HG02759 (cell line): ENCODE measurements at regions not wholly inside any gene's neighbourhood (a gene's known extent, or its start where the extent isn't known, plus 50 kb on each side); places are given as distances from the start of the nearest gene placed in this dataset.
"Not testable (repeated sequence)": the region's sequence is repeated elsewhere in the genome, so short reads cannot be mapped to it uniquely, and the experiment has no call there.

ENCODE experiments used
- ATAC-seq: cut with Tn5 transposase; IDR thresholded peaks from one replicate; pipeline ENCODE4 v1.9.1; 2021; ENCODE audit warnings: mild to moderate bottlenecking, moderate library complexity; ENCODE audit not compliant: unreplicated experiment

- ATAC-seq = not testable (repeated sequence)
Observed at GRCh38 chr17:27090450-27091042, 203.4 kb upstream of the WSB1 start.

- ATAC-seq = no peak
Observed at GRCh38 chr17:27091043-27091497, 202.8 kb upstream of the WSB1 start.

DNA sequence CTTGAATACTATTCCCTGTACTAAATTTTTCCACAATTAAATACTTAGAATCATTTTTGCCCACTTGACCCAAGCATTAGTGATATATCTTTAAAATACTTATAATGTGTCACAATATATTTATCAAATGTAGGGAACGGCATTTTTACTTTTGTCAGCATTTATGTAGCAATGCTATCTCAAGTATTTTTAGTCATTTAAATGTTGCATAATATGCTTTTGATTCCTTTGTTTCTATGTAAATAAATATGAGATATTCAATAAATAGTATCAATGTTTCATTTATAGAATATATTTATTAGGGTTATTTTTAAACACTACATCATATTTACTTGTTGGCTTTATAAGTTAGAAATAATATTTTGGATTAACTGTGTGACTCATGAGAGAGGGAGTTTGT is 199.7 kb upstream of the WSB1 start:
- ATAC-seq = not testable (repeated sequence)

DNA sequence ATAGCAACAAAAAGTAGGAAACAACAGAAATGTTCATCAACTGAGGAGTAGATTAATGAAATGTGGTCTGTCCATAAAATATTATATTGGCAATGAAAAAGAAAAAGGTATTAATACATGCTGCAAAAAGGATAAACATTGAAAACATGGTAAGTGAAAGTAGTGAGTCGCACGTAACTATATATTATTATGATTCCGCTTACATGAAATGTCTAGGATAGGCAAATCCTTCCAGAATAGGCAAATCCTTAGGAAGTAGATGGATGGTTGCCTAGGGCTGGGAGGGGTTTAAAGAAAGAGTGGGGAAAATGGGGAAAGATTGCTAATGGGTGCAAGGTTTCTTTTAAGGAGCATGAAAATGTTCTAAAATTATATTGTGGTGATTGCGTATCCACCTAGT is 198.1 kb upstream of the WSB1 start:
- ATAC-seq = not testable (repeated sequence)

DNA sequence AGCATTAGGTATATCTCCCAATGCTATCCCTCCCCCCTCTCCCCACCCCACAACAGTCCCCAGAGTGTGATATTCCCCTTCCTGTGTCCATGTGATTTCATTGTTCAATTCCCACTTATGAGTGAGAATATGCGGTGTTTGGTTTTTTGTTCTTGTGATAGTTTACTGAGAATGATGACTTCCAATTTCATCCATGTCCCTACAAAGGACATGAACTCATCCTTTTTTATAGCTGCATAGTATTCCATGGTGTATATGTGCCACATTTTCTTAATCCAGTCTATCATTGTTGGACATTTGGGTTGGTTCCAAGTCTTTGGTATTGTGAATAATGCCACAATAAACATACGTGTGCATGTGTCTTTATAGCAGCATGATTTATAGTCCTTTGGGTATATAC is 194.6 kb upstream of the WSB1 start:
- not testable (repeated sequence) for ATAC-seq

DNA sequence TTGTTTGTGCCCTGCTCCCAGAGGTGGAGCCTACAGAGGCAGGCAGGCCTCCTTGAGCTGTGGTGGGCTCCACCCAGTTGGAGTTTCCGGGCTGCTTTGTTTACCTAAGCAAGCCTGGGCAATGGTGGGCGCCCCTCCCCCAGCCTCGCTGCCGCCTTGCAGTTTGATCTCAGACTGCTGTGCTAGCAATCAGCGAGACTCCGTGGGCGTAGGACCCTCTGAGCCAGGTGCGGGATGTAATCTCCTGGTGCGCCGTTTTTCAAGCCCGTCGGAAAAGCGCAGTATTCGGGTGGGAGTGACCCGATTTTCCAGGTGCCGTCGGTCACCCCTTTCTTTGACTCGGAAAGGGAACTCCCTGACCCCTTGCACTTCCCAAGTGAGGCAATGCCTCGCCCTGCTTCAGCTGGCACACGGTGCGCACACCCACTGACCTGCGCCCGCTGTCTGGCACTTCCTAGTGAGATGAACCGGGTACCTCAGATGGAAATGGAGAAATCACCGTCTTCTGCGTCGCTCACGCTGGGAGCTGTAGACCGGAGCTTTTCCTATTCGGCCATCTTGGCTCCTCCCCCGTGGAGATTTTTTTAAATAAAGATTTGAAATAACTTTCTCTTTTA is 189.2 kb upstream of the WSB1 start:
- not testable (repeated sequence) for ATAC-seq

GRCh38 chr17:27105636-27106035 is 188.3 kb upstream of the WSB1 start:
- ATAC-seq = no peak

DNA sequence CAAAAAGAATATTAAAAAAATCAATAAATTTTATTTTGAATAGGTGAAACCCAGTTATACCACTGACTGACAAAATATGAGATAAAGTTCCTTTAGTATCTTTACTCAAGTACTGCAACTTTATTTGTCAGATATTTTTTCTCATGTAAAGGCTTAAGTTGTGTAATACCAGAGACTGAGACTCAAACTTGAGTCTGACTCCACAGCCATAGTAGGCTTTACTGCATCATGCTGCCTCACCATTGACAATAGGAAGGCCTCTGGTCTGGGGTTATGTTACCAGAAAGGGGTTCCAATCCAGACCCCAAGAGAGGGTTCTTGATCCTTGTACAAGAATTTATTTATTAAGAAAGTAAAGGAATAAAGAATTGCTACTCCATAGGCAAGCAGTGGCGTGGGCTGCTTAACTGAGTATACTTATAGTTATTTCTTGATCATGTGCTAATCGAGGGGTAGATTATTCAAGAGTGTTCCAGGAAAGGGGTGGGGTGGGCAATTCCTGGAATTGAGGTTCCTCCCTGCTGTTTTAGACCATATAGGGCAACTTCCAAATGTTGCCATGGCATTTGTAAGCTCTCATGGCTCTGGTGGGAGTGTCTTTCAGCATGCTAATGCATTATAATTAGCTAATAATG is 187.4 kb upstream of the WSB1 start:
- ATAC-seq = no peak

DNA sequence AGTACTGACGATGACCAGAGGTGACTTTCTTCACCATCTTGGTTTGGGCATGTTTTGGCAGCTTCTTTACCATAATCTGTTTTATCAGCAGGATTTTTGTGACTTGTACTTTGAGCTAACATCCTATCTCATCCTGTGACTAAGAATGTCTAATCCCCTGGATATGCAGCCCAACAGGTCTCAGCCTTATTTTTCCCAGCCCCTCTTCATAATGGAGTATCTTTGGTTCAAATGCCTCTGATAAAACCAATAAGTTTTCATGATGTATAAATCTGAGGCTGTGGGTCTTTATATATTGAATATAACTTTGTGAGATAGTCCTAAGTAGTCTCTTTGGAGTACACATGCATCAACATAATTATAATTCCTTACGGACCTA is 186.9 kb upstream of the WSB1 start:
- no peak for ATAC-seq

GRCh38 chr17:27107386-27108328 is 186.3 kb upstream of the WSB1 start:
- not testable (repeated sequence) for ATAC-seq

DNA sequence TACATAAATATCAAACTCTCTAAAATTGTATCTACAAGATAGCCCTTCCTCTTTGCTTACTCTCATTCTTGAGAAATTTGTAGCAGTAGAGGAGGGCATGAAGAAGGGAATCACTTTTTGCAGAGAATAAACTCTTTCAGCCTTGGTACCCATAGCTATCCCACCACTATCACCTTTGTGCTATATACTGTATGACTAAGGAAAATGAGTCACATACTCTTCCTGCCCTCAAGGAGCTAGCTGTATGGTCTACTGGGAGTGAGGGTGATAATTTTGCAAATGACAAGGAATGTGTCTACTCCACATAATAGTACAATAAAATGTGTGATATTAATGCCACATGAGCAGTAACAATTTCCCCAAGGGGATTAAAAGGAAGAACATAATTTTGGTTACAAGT is 184.6 kb upstream of the WSB1 start:
- no peak for ATAC-seq

GRCh38 chr17:27153005-27153404 is 140.9 kb upstream of the WSB1 start:
- ATAC-seq = no peak

GRCh38 chr17:27155866-27156265 is 138.0 kb upstream of the WSB1 start:
- ATAC-seq = no peak

DNA sequence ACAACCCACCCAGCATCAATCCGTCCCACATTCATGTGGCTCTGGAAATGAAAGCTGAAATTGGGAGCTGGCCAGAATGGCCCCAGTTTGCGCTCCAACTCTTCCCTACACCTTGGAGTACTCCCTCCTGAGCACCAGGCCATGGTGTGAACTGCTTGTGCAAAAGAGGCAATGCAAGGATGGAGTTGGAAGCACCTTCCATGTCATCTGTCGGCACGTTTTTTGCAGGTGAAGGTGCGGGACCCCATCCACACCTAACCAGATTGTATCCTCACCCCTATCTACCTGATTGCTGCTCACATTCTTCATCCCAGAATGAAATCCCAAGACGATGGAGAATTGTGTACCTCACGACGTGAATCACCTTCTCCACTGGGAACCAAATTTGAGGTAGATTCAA is 136.6 kb upstream of the WSB1 start:
- no peak for ATAC-seq

- no peak for ATAC-seq
Observed at GRCh38 chr17:27157898-27158297, 136.0 kb upstream of the WSB1 start.

DNA sequence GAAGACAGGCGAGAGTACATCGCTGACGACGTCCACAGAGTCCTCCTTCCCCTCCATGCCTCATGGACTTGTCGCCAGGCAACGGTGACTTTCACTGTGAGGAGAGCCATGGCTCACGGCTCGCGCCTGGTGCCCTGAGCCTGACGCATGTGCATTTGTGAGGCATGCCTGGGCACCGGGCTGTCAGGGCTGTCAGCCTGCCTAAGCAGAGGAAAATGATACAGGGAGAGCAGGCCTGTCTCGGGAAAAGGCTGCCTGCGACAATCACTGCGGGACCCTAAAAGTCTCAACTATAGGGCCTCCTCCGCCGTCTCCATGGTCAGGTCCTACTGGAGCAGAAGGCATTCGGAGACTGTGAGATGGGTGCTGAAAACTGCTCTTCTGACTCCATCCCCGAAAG is 135.5 kb upstream of the WSB1 start:
- no peak for ATAC-seq

GRCh38 chr17:27180322-27180721 is 113.6 kb upstream of the WSB1 start:
- no peak for ATAC-seq

DNA sequence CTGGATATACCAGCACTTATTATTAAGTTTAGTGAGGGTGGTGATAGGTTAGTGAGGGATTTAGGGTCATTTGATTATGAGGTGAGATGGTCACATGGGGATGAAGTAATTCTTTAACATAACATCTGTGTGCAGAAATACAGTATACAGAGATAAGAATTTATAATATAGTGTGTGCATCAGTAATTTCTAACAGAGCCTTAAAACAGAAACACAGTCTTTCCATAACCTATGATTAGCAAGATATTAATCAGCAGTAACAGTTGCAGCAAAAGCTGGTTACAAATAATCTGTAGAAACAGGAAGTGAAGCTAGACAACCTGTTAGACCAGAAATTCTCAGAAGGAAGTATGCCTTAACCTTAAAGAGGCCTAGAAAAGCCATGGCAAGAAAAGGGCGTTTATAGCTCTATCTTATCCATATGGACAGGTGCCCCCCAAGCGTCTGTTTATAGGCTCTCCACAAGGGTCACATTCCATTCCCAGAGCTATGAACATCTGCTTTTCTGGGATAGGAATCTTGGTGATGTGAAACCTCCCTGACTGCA is 112.5 kb upstream of the WSB1 start:
- ATAC-seq = not testable (repeated sequence)

DNA sequence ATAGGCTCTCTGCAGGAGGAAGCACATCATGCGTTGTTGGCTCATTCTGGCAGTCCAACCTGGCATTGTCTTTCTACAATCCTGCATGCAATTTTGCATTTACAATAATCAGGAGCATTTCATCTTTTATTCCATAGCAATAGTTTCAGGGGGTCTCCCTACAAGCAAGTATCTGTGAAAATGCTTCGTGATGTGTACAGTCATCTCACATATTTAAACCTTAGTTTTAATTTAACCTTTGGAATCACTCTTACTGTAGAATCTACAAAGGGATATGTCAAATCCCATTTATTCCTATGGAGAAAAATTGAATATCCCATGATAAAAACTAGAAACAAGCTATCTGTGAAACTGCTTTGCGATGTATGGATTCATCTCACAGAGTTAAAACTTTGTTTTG is 112.0 kb upstream of the WSB1 start:
- ATAC-seq = no peak

GRCh38 chr17:27197505-27197904 is 96.4 kb upstream of the WSB1 start:
- ATAC-seq = not testable (repeated sequence)

- no peak for ATAC-seq
Observed at GRCh38 chr17:27199948-27200347, 94.0 kb upstream of the WSB1 start.
